Panc1 (cell line): ENCODE measurements at regions not wholly inside any gene's neighbourhood (a gene's known extent, or its start where the extent isn't known, plus 50 kb on each side); places are given as distances from the start of the nearest gene placed in this dataset.

Experiments
- ATAC-seq: fragments of 200-7000 bp; cut with Tn5 transposase; 2 replicates; pipeline ENCODE4 v1.9.1; 2020; ENCODE audit warnings: mild to moderate bottlenecking, moderate library complexity
- BruUV-seq: library from RNA; stranded (reverse); fragments of 400-500 nt; replicated peaks from 2 replicates; lab custom pipeline; 2021; lab: Mats Ljungman, UMichigan
- CTCF ChIA-PET: fragments of 300-600 bp; sonication (Branson Sonifier 250); formaldehyde crosslinking; loops from one replicate; lab custom pipeline; 2022; ENCODE audit warnings: antibody characterized with exemption; lab: Charles Lee
- POLR2A ChIA-PET: fragments of 300-600 bp; sonication (Branson Sonifier 250); formaldehyde crosslinking; loops from one replicate; lab custom pipeline; 2022; ENCODE audit warnings: antibody characterized with exemption; lab: Charles Lee
- DNase-seq: peaks from one replicate; pipeline ENCODE4 v3.0.0-alpha.2; 2010; ENCODE audit warnings: low read depth, low spot score
- H3K27ac ChIP-seq: 2 replicates; pipeline ENCODE4 v1.5.1; 2011; ENCODE audit warnings: mild to moderate bottlenecking, low read length, inconsistent platforms
- H3K27me3 ChIP-seq: fragments of 200-500 bp; sonication (Bioruptor generic); 2 replicates; pipeline ENCODE4 v1.6.0; 2014; ENCODE audit warnings: low read length, inconsistent platforms; ENCODE audit not compliant: control insufficient read depth, insufficient read depth
- H3K36me3 ChIP-seq: fragments of 200-500 bp; sonication (Bioruptor generic); 2 replicates; pipeline ENCODE4 v1.5.1; 2014; ENCODE audit warnings: inconsistent platforms, mild to moderate bottlenecking, low read length, moderate library complexity; ENCODE audit not compliant: control insufficient read depth, insufficient read depth
- H3K4me1 ChIP-seq: 2 replicates; pipeline ENCODE4 v1.5.1; 2011; ENCODE audit warnings: inconsistent platforms, mild to moderate bottlenecking, low read length, moderate library complexity; ENCODE audit not compliant: control insufficient read depth, insufficient read depth
- H3K4me3 ChIP-seq, 2 experiments: 2 replicates each; pipeline ENCODE4 v1.5.1; 2011 to 2012; ENCODE audit warnings: low read depth in 2 of 2, low read length in 2 of 2, mild to moderate bottlenecking in 2 of 2, inconsistent platforms in 1 of 2, moderate library complexity in 1 of 2
- H3K9me3 ChIP-seq: fragments of 200-500 bp; sonication (Bioruptor generic); 2 replicates; pipeline ENCODE4 v1.5.1; 2014; ENCODE audit warnings: low read depth, mild to moderate bottlenecking, inconsistent platforms, low read length, moderate library complexity; ENCODE audit not compliant: control insufficient read depth, insufficient read depth
- POLR2AphosphoS5 ChIP-seq: IDR thresholded peaks from 2 replicates; pipeline ENCODE4 v1.6.1; 2012; ENCODE audit warnings: mild to moderate bottlenecking, low read depth, low read length, moderate library complexity
- SIN3A ChIP-seq: IDR thresholded peaks from 2 replicates; pipeline ENCODE4 v1.6.1; 2012; ENCODE audit warnings: low read depth, mild to moderate bottlenecking, low read length, moderate library complexity, borderline replicate concordance; ENCODE audit not compliant: insufficient read depth
- TCF7L2 ChIP-seq: IDR thresholded peaks from 2 replicates; pipeline ENCODE4 v1.6.1; 2011; ENCODE audit warnings: mild to moderate bottlenecking, low read depth, low read length, inconsistent platforms
- in situ Hi-C: cut with HindIII; loops from 2 replicates; pipeline ENCODE4 v1.10.0; 2016; ENCODE audit warnings: low sequenced_read_pairs, low pct_unique_long_range_greater_than_20kb
- intact Hi-C: fragments of 100-400 bp; cut with micrococcal nuclease; formaldehyde crosslinking; loops from one replicate; pipeline ENCODE4 v1.10.0; 2022; ENCODE audit not compliant: unreplicated experiment
- TF ChIP-seq, protein P1 (sequence below), 2 experiments: IDR thresholded peaks; 2 replicates each; pipeline ENCODE4 v1.6.1; 2011 to 2012; ENCODE audit warnings: low read depth in 2 of 2, control low read depth in 1 of 2, low read length in 1 of 2, mild to moderate bottlenecking in 1 of 2, moderate library complexity in 1 of 2; ENCODE audit not compliant: insufficient read depth in 1 of 2
- TF ChIP-seq, protein P2 (sequence below): fragments of 450-650 bp; IDR thresholded peaks from 2 replicates; pipeline ENCODE4 v1.5.1; 2017; ENCODE audit warnings: mild to moderate bottlenecking

DNA sequence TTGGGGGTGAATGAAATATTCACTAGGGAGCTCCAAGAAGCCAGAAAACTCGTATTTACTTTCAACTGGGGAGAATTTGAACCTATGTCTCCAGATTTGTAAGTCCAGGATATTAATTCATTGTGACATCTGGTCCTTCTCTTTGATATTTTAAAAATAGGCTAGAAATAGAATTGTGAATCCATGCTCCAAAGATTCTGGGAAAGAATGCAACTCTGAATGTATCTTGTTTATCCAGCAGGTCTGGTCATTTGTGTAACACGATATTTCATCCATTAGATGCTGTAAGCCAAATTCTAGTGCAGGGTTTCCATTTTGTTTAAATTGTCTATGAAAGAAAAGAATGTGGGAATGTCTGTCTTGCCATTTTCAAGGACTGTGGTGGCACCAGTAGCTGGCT is 334.7 kb downstream of the BMP4 start:
- intact Hi-C loops (no loop called here), in situ Hi-C loops (no loop called here)
- DNase-seq (no peak), ATAC-seq (no peak)
- H3K4me3 ChIP-seq = no peak overlapping the region
- ChIA-PET POLR2A (no interaction called here), CTCF (no interaction called here)
- no TSS peak for BruUV-seq
- no peak overlapping the region for H3K27ac ChIP-seq
- no peaks in the 10 kb centered on the region for H3K9me3 ChIP-seq
- no peaks in the 10 kb centered on the region for H3K4me1 ChIP-seq
- no peak for TF ChIP-seq POLR2AphosphoS5
- no peaks in the 10 kb centered on the region for H3K36me3 ChIP-seq
- H3K27me3 ChIP-seq = no peaks in the 10 kb centered on the region

DNA sequence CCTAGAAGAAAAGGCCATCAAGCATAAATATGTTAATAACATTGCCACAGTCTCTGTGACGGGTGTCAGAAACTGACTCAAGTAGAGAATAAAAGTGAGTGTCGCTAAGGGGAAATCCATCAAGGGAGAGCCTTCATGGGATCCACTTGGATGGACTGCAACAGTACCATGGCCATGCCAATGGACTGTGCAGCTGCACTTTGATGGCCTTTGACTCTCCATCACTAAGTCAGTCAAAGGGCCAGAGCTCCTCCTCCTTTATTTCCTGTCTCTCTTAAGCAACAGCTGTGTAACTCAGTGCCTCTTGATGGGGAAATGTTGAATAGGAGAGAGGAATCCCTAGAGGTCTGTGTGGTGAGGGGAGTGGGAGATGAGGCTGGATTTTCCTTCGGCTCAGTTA is 335.2 kb downstream of the BMP4 start:
- ChIA-PET POLR2A (no interaction called here), CTCF (no interaction called here)
- no peak for DNase-seq
- Histone ChIP-seq H3K9me3 (no peaks in the 10 kb centered on the region), H3K4me3 (no peak overlapping the region), H3K36me3 (no peaks in the 10 kb centered on the region), H3K27ac (no peak overlapping the region), H3K27me3 (no peaks in the 10 kb centered on the region), H3K4me1 (no peaks in the 10 kb centered on the region)
- BruUV-seq = no TSS peak
- intact Hi-C loops = no loop called here
- in situ Hi-C loops = no loop called here
- ATAC-seq = no peak
- no peak for TF ChIP-seq SIN3A
- TF ChIP-seq POLR2AphosphoS5 = no peak
- TF ChIP-seq, protein P1, sequence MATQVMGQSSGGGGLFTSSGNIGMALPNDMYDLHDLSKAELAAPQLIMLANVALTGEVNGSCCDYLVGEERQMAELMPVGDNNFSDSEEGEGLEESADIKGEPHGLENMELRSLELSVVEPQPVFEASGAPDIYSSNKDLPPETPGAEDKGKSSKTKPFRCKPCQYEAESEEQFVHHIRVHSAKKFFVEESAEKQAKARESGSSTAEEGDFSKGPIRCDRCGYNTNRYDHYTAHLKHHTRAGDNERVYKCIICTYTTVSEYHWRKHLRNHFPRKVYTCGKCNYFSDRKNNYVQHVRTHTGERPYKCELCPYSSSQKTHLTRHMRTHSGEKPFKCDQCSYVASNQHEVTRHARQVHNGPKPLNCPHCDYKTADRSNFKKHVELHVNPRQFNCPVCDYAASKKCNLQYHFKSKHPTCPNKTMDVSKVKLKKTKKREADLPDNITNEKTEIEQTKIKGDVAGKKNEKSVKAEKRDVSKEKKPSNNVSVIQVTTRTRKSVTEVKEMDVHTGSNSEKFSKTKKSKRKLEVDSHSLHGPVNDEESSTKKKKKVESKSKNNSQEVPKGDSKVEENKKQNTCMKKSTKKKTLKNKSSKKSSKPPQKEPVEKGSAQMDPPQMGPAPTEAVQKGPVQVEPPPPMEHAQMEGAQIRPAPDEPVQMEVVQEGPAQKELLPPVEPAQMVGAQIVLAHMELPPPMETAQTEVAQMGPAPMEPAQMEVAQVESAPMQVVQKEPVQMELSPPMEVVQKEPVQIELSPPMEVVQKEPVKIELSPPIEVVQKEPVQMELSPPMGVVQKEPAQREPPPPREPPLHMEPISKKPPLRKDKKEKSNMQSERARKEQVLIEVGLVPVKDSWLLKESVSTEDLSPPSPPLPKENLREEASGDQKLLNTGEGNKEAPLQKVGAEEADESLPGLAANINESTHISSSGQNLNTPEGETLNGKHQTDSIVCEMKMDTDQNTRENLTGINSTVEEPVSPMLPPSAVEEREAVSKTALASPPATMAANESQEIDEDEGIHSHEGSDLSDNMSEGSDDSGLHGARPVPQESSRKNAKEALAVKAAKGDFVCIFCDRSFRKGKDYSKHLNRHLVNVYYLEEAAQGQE (IDR thresholded peaks at IDR 0.05; ENCODE audit: insufficient read depth in 1 of 2, low read depth in 2 of 2, low read length in 1 of 2) = no peak
- no peak for TF ChIP-seq TCF7L2
- TF ChIP-seq, protein P2, sequence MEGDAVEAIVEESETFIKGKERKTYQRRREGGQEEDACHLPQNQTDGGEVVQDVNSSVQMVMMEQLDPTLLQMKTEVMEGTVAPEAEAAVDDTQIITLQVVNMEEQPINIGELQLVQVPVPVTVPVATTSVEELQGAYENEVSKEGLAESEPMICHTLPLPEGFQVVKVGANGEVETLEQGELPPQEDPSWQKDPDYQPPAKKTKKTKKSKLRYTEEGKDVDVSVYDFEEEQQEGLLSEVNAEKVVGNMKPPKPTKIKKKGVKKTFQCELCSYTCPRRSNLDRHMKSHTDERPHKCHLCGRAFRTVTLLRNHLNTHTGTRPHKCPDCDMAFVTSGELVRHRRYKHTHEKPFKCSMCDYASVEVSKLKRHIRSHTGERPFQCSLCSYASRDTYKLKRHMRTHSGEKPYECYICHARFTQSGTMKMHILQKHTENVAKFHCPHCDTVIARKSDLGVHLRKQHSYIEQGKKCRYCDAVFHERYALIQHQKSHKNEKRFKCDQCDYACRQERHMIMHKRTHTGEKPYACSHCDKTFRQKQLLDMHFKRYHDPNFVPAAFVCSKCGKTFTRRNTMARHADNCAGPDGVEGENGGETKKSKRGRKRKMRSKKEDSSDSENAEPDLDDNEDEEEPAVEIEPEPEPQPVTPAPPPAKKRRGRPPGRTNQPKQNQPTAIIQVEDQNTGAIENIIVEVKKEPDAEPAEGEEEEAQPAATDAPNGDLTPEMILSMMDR = no peak

- TF ChIP-seq, protein P2 = no peak
- TF ChIP-seq SIN3A = no peak
- POLR2A ChIA-PET = no interaction called here
- CTCF ChIA-PET = no interaction called here
- Histone ChIP-seq H3K27me3 (no peaks in the 10 kb centered on the region), H3K27ac (no peak overlapping the region), H3K4me1 (no peaks in the 10 kb centered on the region), H3K4me3 (no peak overlapping the region), H3K9me3 (no peaks in the 10 kb centered on the region), H3K36me3 (no peaks in the 10 kb centered on the region)
- in situ Hi-C loops = no loop called here
- no peak for ATAC-seq
- no TSS peak for BruUV-seq
- no peak for DNase-seq
- intact Hi-C loops = no loop called here
These were observed 335.7 kb downstream of the BMP4 start for GRCh38 chr14:53620890-53621289.
